NT2/D1 (cell line): ENCODE measurements at regions not wholly inside any gene's neighbourhood (a gene's known extent, or its start where the extent isn't known, plus 50 kb on each side); places are given as distances from the start of the nearest gene placed in this dataset.

Experiments used
- SUZ12 ChIP-seq: IDR thresholded peaks from 2 replicates; pipeline ENCODE4 v1.6.1; 2011; ENCODE audit not compliant: insufficient read length, insufficient read depth; ENCODE audit errors: extremely low read depth
- YY1 ChIP-seq: IDR thresholded peaks from 2 replicates; pipeline ENCODE4 v1.6.1; 2011; ENCODE audit not compliant: insufficient read length, insufficient read depth
- ZNF274 ChIP-seq: IDR thresholded peaks from 2 replicates; pipeline ENCODE4 v1.6.1; 2011; ENCODE audit warnings: mild to moderate bottlenecking, low read depth, low read length

- no peak for TF ChIP-seq ZNF274
- no peak for TF ChIP-seq SUZ12
- no peak for TF ChIP-seq YY1
Measured at GRCh38 chr5:28370896-28371295, 1332.5 kb upstream of the CDH9 start.
